SW480 (cell line): ENCODE measurements at regions not wholly inside any gene's neighbourhood (a gene's known extent, or its start where the extent isn't known, plus 50 kb on each side); places are given as distances from the start of the nearest gene placed in this dataset.
"Not testable (repeated sequence)": the region's sequence is repeated elsewhere in the genome, so short reads cannot be mapped to it uniquely, and the experiment has no call there.

Experiments
- DNase-seq: peaks from one replicate; pipeline ENCODE4 v3.0.0-alpha.2; 2016; ENCODE audit warnings: low spot score

- no peak for DNase-seq
Measured at GRCh38 chr6:11486959-11487358, 50.6 kb upstream of the TMEM170B start.

- no peak for DNase-seq
Measured at GRCh38 chr6:11486486-11486885, 51.1 kb upstream of the TMEM170B start.

GRCh38 chr6:11486051-11486450, 51.5 kb upstream of the TMEM170B start:
- DNase-seq: no peak

- DNase-seq: no peak
Measured at GRCh38 chr6:11485271-11485670, 52.3 kb upstream of the TMEM170B start.

GRCh38 chr6:11484441-11484840, 53.1 kb upstream of the TMEM170B start:
- no peak for DNase-seq

GRCh38 chr6:11482616-11483015, 54.9 kb upstream of the TMEM170B start:
- DNase-seq: no peak

- DNase-seq: no peak
Measured at GRCh38 chr6:11480541-11480940, 57.0 kb upstream of the TMEM170B start.

- no peak for DNase-seq
Measured at GRCh38 chr6:11479296-11479695, 58.3 kb upstream of the TMEM170B start.

GRCh38 chr6:11478586-11478985, 59.0 kb upstream of the TMEM170B start:
- no peak for DNase-seq

- DNase-seq: no peak
Measured at GRCh38 chr6:11475016-11475415, 62.5 kb upstream of the TMEM170B start.

GRCh38 chr6:11473008-11473740, 64.4 kb upstream of the TMEM170B start:
- no peak for DNase-seq

GRCh38 chr6:11471261-11471660, 66.3 kb upstream of the TMEM170B start:
- DNase-seq: no peak

GRCh38 chr6:11469684-11470083, 67.9 kb upstream of the TMEM170B start:
- DNase-seq: no peak

- DNase-seq: not testable (repeated sequence)
Measured at GRCh38 chr6:11468271-11468670, 69.3 kb upstream of the TMEM170B start.

GRCh38 chr6:11467364-11467763, 70.2 kb upstream of the TMEM170B start:
- DNase-seq: no peak

GRCh38 chr6:11463398-11463780, 74.2 kb upstream of the TMEM170B start:
- no peak for DNase-seq

- no peak for DNase-seq
Measured at GRCh38 chr6:11462742-11463397, 74.7 kb upstream of the TMEM170B start.

- DNase-seq: no peak
Measured at GRCh38 chr6:11460837-11461661, 76.5 kb upstream of the TMEM170B start.

- no peak for DNase-seq
Measured at GRCh38 chr6:11460001-11460668, 77.4 kb upstream of the TMEM170B start.

GRCh38 chr6:11459079-11459610, 78.4 kb upstream of the TMEM170B start:
- DNase-seq: no peak

- no peak for DNase-seq
Measured at GRCh38 chr6:11458509-11458908, 79.0 kb upstream of the TMEM170B start.

GRCh38 chr6:11457422-11457821, 80.1 kb upstream of the TMEM170B start:
- not testable (repeated sequence) for DNase-seq
